Subcutaneous abdominal adipose tissue (tissue), 5 donors: ENCODE measurements at regions not wholly inside any gene's neighbourhood (a gene's known extent, or its start where the extent isn't known, plus 50 kb on each side); places are given as distances from the start of the nearest gene placed in this dataset.
"Not testable (repeated sequence)": the region's sequence is repeated elsewhere in the genome, so short reads cannot be mapped to it uniquely, and the experiment has no call there.

Experiments used
- H3K27ac ChIP-seq: one replicate; pipeline ENCODE4 v1.7.0; 2013; ENCODE audit warnings: low read depth, mild to moderate bottlenecking, inconsistent platforms, low read length, moderate library complexity
- H3K27me3 ChIP-seq, 5 donors: one replicate each; pipeline ENCODE4 v1.7.0; 2013; ENCODE audit warnings: low read length in 5 of 5, inconsistent platforms in 1 of 5; ENCODE audit not compliant: control insufficient read depth in 5 of 5, insufficient read depth in 4 of 5
- H3K36me3 ChIP-seq, 5 donors: one replicate each; pipeline ENCODE4 v1.7.0; 2013; ENCODE audit warnings: low read length in 5 of 5; ENCODE audit not compliant: control insufficient read depth in 5 of 5, insufficient read depth in 5 of 5
- H3K4me1 ChIP-seq, 5 donors: one replicate each; pipeline ENCODE4 v1.7.0; 2013; ENCODE audit warnings: low read length in 5 of 5, mild to moderate bottlenecking in 3 of 5, moderate library complexity in 1 of 5; ENCODE audit not compliant: control insufficient read depth in 5 of 5, insufficient read depth in 5 of 5
- H3K4me3 ChIP-seq, 5 donors: one replicate each; pipeline ENCODE4 v1.7.0; 2013; ENCODE audit warnings: low read length in 5 of 5, low read depth in 1 of 5
- H3K9ac ChIP-seq, 5 donors: one replicate each; pipeline ENCODE4 v1.7.0; 2013; ENCODE audit warnings: low read length in 5 of 5, mild to moderate bottlenecking in 4 of 5, moderate library complexity in 3 of 5
- H3K9me3 ChIP-seq, 5 donors: one replicate each; pipeline ENCODE4 v1.7.0; 2013; ENCODE audit warnings: low read length in 5 of 5; ENCODE audit not compliant: control insufficient read depth in 5 of 5
- donor health status: healthy.
- donor health status: healthy.
- donor health status: healthy.
- donor health status: healthy.
- donor health status: healthy.

GRCh38 chr11:106174003-106174402, 96.5 kb downstream of the AASDHPPT start:
- H3K27me3 ChIP-seq, H3K4me1 ChIP-seq, H3K9me3 ChIP-seq, H3K27ac ChIP-seq, H3K9ac ChIP-seq, H3K4me3 ChIP-seq, H3K36me3 ChIP-seq: not testable (repeated sequence)

GRCh38 chr11:106176817-106177216, 99.4 kb downstream of the AASDHPPT start:
- H3K9me3 ChIP-seq = peaks cover 0 to 3% (median 0%) of the 10 kb centered on the region in 5 donors
- H3K27ac ChIP-seq = no peak overlapping the region
- H3K36me3 ChIP-seq = no peaks in the 10 kb centered on the region
- H3K4me3 ChIP-seq = no peak overlapping the region
- no peaks in the 10 kb centered on the region for H3K27me3 ChIP-seq
- no peaks in the 10 kb centered on the region for H3K4me1 ChIP-seq
- no peak overlapping the region for H3K9ac ChIP-seq

GRCh38 chr11:106177311-106177710, 99.8 kb downstream of the AASDHPPT start:
- Histone ChIP-seq H3K27ac (no peak overlapping the region), H3K27me3 (no peaks in the 10 kb centered on the region), H3K36me3 (no peaks in the 10 kb centered on the region), H3K4me3 (no peak overlapping the region), H3K9ac (no peak overlapping the region), H3K4me1 (no peaks in the 10 kb centered on the region), H3K9me3 (peaks cover 0 to 3% (median 0%) of the 10 kb centered on the region in 5 donors)

GRCh38 chr11:106178361-106178760, 100.9 kb downstream of the AASDHPPT start:
- Histone ChIP-seq H3K4me3 (no peak overlapping the region), H3K4me1 (no peaks in the 10 kb centered on the region), H3K9ac (no peak overlapping the region), H3K36me3 (no peaks in the 10 kb centered on the region), H3K27ac (no peak overlapping the region), H3K27me3 (no peaks in the 10 kb centered on the region), H3K9me3 (peaks cover 0 to 3% (median 0%) of the 10 kb centered on the region in 5 donors)

- Histone ChIP-seq H3K9ac (no peak overlapping the region), H3K27me3 (no peaks in the 10 kb centered on the region), H3K36me3 (no peaks in the 10 kb centered on the region), H3K27ac (no peak overlapping the region), H3K4me1 (no peaks in the 10 kb centered on the region), H3K4me3 (no peak overlapping the region), H3K9me3 (peaks cover 0 to 3% (median 0%) of the 10 kb centered on the region in 5 donors)
These were observed 101.6 kb downstream of the AASDHPPT start for GRCh38 chr11:106179048-106179447.

GRCh38 chr11:106186630-106187029, 109.2 kb downstream of the AASDHPPT start:
- no peak overlapping the region for H3K4me3 ChIP-seq
- no peak overlapping the region for H3K9ac ChIP-seq
- no peak overlapping the region for H3K27ac ChIP-seq
- H3K27me3 ChIP-seq = no peaks in the 10 kb centered on the region
- H3K4me1 ChIP-seq = no peaks in the 10 kb centered on the region
- no peaks in the 10 kb centered on the region for H3K36me3 ChIP-seq
- peaks cover 0 to 3% (median 0%) of the 10 kb centered on the region in 5 donors for H3K9me3 ChIP-seq

GRCh38 chr11:106187860-106188456, 110.5 kb downstream of the AASDHPPT start:
- Histone ChIP-seq H3K9me3 (peaks cover 0 to 3% (median 0%) of the 10 kb centered on the region in 5 donors), H3K36me3 (no peaks in the 10 kb centered on the region), H3K27ac (no peak overlapping the region), H3K27me3 (no peaks in the 10 kb centered on the region), H3K4me3 (no peak overlapping the region), H3K9ac (no peak overlapping the region), H3K4me1 (no peaks in the 10 kb centered on the region)

- H3K4me1 ChIP-seq = no peaks in the 10 kb centered on the region
- H3K4me3 ChIP-seq = no peak overlapping the region
- no peak overlapping the region for H3K27ac ChIP-seq
- no peaks in the 10 kb centered on the region for H3K36me3 ChIP-seq
- H3K9me3 ChIP-seq = no peaks in the 10 kb centered on the region
- H3K9ac ChIP-seq = no peak overlapping the region
- H3K27me3 ChIP-seq = no peaks in the 10 kb centered on the region
These were observed 116.5 kb downstream of the AASDHPPT start for GRCh38 chr11:106193956-106194355.

- H3K4me3 ChIP-seq = no peak overlapping the region
- no peaks in the 10 kb centered on the region for H3K36me3 ChIP-seq
These were observed 120.0 kb downstream of the AASDHPPT start for GRCh38 chr11:106197438-106197837.

GRCh38 chr11:106202935-106203620, 125.6 kb downstream of the AASDHPPT start:
- H3K27me3 ChIP-seq = no peaks in the 10 kb centered on the region
- no peaks in the 10 kb centered on the region for H3K9me3 ChIP-seq
- no peaks in the 10 kb centered on the region for H3K36me3 ChIP-seq
- H3K4me3 ChIP-seq = no peak overlapping the region
- no peak overlapping the region for H3K27ac ChIP-seq
- H3K4me1 ChIP-seq = no peaks in the 10 kb centered on the region
- no peak overlapping the region for H3K9ac ChIP-seq

More at GRCh38 chr11:106197438-106197837, 120.0 kb downstream of the AASDHPPT start:
- no peak overlapping the region for H3K9ac ChIP-seq
- H3K9me3 ChIP-seq = no peaks in the 10 kb centered on the region
- H3K27me3 ChIP-seq = no peaks in the 10 kb centered on the region
- H3K4me1 ChIP-seq = no peaks in the 10 kb centered on the region
- no peak overlapping the region for H3K27ac ChIP-seq
